GM20000 (cell line): ENCODE measurements at regions not wholly inside any gene's neighbourhood (a gene's known extent, or its start where the extent isn't known, plus 50 kb on each side); places are given as distances from the start of the nearest gene placed in this dataset.
A peak's percentile ranks its signal among the peaks of the same experiment; 100 is the strongest.
"Not testable (repeated sequence)": the region's sequence is repeated elsewhere in the genome, so short reads cannot be mapped to it uniquely, and the experiment has no call there.

Experiments used
- DNase-seq: peaks from one replicate; pipeline ENCODE4 v3.0.0; 2012; ENCODE audit warnings: low spot score
- TF ChIP-seq, protein P1 (sequence below): IDR thresholded peaks from 2 replicates; pipeline ENCODE4 v1.5.1; 2012; ENCODE audit warnings: mild to moderate bottlenecking, control low read depth; ENCODE audit errors: extremely low read depth, missing control alignments

- TF ChIP-seq, protein P1, sequence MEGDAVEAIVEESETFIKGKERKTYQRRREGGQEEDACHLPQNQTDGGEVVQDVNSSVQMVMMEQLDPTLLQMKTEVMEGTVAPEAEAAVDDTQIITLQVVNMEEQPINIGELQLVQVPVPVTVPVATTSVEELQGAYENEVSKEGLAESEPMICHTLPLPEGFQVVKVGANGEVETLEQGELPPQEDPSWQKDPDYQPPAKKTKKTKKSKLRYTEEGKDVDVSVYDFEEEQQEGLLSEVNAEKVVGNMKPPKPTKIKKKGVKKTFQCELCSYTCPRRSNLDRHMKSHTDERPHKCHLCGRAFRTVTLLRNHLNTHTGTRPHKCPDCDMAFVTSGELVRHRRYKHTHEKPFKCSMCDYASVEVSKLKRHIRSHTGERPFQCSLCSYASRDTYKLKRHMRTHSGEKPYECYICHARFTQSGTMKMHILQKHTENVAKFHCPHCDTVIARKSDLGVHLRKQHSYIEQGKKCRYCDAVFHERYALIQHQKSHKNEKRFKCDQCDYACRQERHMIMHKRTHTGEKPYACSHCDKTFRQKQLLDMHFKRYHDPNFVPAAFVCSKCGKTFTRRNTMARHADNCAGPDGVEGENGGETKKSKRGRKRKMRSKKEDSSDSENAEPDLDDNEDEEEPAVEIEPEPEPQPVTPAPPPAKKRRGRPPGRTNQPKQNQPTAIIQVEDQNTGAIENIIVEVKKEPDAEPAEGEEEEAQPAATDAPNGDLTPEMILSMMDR, result no peak
- DNase-seq, result no peak
Observed at GRCh38 chr12:59365133-59365532, 230.7 kb upstream of the SLC16A7 start.

- TF ChIP-seq, protein P1, result no peak
- DNase-seq, result no peak
Observed at GRCh38 chr12:59357811-59358210, 238.0 kb upstream of the SLC16A7 start.

GRCh38 chr12:59346248-59346647 lies 249.6 kb upstream of the SLC16A7 start:
- TF ChIP-seq, protein P1, result peak; percentile 12
- DNase-seq, result not testable (repeated sequence)

DNA sequence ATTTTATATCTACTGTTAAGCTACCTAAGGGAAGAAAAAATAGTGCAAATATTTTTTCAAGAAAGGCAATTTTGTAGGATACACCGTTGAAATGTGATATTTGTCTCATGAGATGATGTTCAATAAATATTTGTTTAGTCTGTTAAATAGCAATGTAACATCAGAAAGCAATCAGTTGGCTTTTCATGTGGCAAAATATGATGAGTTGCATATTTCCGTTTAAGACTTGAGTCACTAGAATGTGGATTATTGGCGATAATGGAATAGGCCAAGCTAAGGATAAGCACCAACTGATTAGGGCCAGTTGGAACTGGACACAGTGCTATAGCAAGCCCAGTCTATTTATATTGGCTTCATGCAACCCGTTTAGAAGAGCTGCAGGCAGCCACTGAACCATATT lies 250.4 kb upstream of the SLC16A7 start:
- TF ChIP-seq, protein P1, result no peak
- DNase-seq, result no peak

DNA sequence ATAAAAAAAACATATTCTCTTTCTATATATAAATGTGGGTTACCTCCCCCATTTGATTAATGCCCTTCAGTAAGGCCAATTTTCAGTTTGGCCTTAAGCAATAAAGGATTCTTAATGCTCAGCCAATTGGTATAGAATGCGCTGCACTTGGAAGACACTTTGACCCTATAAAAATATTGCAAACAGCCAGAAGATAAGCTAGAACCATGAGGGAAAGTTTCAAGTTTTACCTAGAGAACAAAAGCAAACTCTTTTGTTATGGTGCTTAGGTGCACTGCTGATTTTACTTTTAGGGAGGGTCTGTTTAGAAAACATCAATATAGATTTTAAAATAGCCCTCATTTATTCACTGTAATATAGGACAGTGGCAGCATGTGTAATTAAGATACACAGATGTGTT lies 251.6 kb upstream of the SLC16A7 start:
- TF ChIP-seq, protein P1, result no peak
- DNase-seq, result no peak

GRCh38 chr12:59329462-59329861 lies 266.4 kb upstream of the SLC16A7 start:
- DNase-seq, result no peak

DNA sequence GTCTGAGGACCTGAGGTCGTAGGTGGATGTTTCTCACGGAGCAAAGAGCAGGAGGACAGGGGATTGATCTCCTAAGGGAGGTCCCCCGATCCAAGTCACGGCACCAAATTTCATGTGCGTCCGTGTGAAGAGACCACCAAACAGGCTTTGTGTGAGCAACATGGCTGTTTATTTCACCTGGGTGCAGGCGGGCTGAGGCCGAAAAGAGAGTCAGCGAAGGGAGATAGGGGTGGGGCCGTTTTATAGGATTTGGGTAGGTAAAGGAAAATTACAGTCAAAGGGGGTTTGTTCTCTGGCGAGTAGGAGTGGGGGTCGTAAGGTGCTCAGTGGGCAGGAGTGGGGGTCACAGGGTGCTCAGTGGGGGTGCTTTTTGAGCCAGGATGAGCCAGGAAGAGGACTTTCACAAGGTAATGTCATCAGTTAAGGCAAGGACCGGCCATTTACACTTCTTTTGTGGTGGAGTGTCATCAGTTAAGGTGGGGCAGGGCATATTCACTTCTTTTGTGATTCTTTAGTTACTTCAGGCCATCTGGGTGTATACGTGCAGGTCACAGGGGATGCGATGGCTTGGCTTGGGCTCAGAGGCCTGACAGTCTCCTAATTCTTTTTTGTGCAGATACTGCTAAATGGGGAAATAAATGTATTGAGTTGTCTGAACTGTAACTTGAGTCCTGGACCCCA lies 267.3 kb upstream of the SLC16A7 start:
- not testable (repeated sequence) for DNase-seq

More at GRCh38 chr12:59329462-59329861, 266.4 kb upstream of the SLC16A7 start:
- TF ChIP-seq, protein P1, result no peak

DNA sequence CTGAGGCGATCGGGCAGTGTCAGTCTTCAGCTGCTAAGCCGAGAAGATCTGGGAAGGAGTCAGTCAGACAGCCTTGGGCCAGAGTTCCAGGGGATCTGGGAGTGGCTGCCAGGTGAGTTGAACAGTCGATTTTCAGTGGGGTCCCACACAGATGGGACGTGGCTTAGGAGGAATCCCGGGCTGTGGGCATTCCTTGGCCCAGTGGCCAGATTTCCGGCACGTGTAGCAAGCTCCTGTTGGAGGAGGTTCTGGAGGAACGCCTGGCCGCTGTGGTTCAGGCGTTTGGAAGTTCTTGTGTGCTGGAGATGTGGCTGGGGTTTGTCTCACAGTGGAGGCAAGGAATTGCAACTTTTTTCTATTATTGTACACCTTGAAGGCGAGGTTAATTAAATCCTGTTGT lies 269.4 kb upstream of the SLC16A7 start:
- not testable (repeated sequence) for DNase-seq

- TF ChIP-seq, protein P1, result no peak
- no peak for DNase-seq
Observed at GRCh38 chr12:59322473-59322872, 273.4 kb upstream of the SLC16A7 start.
